HepG2 (cell line): ENCODE measurements at regions not wholly inside any gene's neighbourhood (a gene's known extent, or its start where the extent isn't known, plus 50 kb on each side); places are given as distances from the start of the nearest gene placed in this dataset.

ENCODE experiments used
- ATAC-seq: fragments of 200-7000 bp; cut with Tn5 transposase; 3 replicates; pipeline ENCODE4 v1.9.1; 2020; ENCODE audit warnings: mild to moderate bottlenecking, moderate library complexity
- BruUV-seq: library from RNA; stranded (reverse); fragments of 400-500 nt; replicated peaks from 2 replicates; lab custom pipeline; 2021; lab: Mats Ljungman, UMichigan
- CTCF ChIA-PET: fragments of 300-600 bp; formaldehyde crosslinking; extraction: SDS; loops from one replicate; lab custom pipeline; 2021; ENCODE audit warnings: low total read pairs, inconsistent platforms, low intra/inter-chr PET ratio; lab: Yijun Ruan, JAX
- POLR2A ChIA-PET: fragments of 350-600 bp; sonication (Branson Sonifier 250); formaldehyde crosslinking; loops from one replicate; lab custom pipeline; 2020; ENCODE audit warnings: antibody characterized with exemption, inconsistent platforms; lab: Yijun Ruan, JAX
- DNase-seq: peaks from one replicate; pipeline ENCODE4 v3.0.0-alpha.2; 2015; ENCODE audit warnings: low spot score
- FAIRE-seq: peaks from 3 replicates; lab custom pipeline; 2011; peaks lifted over from hg19 to GRCh38; lab: Jason Lieb, UNC
- H2AFZ ChIP-seq: one replicate; pipeline ENCODE4 v1.6.1; 2011; ENCODE audit warnings: low read length, inconsistent platforms
- H3K27ac ChIP-seq: fragments of 300-600 bp; 3 replicates; pipeline ENCODE4 v1.8.0; 2011; ENCODE audit warnings: mixed run types, mild to moderate bottlenecking, mixed read lengths, low read length, inconsistent platforms; ENCODE audit not compliant: insufficient read depth; ENCODE audit errors: extremely low read length
- H3K27me3 ChIP-seq, 2 experiments: fragments of 200-600 bp in 1 of 2; 2 replicates in 1 of 2; 3 replicates in 1 of 2; pipeline versions ENCODE4 v1.6.0 to v1.8.0; 2011; ENCODE audit warnings: low read length in 2 of 2, mild to moderate bottlenecking in 2 of 2, moderate library complexity in 2 of 2, inconsistent platforms in 1 of 2; ENCODE audit not compliant: insufficient read depth in 2 of 2, control insufficient read depth in 1 of 2
- H3K36me3 ChIP-seq, 2 experiments: fragments of 200-600 bp in 1 of 2; replicated peaks in 1 of 2; 2 replicates in 1 of 2; 3 replicates in 1 of 2; pipeline versions ENCODE4 v1.5.1 to v1.8.0; 2011; ENCODE audit warnings: low read length in 2 of 2, inconsistent platforms in 1 of 2; ENCODE audit not compliant: insufficient read depth in 2 of 2, control insufficient read depth in 1 of 2
- H3K4me1 ChIP-seq: 2 replicates; pipeline ENCODE4 v1.5.1; 2012; ENCODE audit warnings: low read length, inconsistent platforms; ENCODE audit not compliant: insufficient read depth
- H3K4me2 ChIP-seq: 2 replicates; pipeline ENCODE4 v1.6.0; 2011; ENCODE audit warnings: low read depth, low read length, inconsistent platforms
- H3K4me3 ChIP-seq, 3 experiments: fragments of 200-600 bp in 1 of 3; sonication (generic), shearing (Covaris generic) in 1 of 3; replicated peaks in 1 of 3; 2 replicates each; pipeline ENCODE4 v1.5.1; 2011 to 2016; ENCODE audit warnings: low read length in 3 of 3, inconsistent platforms in 2 of 3, low read depth in 2 of 3, mild to moderate bottlenecking in 2 of 3, control low read depth in 1 of 3, mixed read lengths in 1 of 3; ENCODE audit not compliant: insufficient read depth in 1 of 3
- H3K79me2 ChIP-seq: one replicate; pipeline ENCODE4 v1.6.1; 2011; ENCODE audit warnings: low read length, inconsistent platforms; ENCODE audit not compliant: insufficient read depth
- H3K9ac ChIP-seq: 2 replicates; pipeline ENCODE4 v1.6.0; 2011; ENCODE audit warnings: mild to moderate bottlenecking, low read depth, low read length, inconsistent platforms; ENCODE audit not compliant: insufficient read depth
- H3K9me3 ChIP-seq: 2 replicates; pipeline ENCODE4 v1.5.1; 2012; ENCODE audit warnings: mild to moderate bottlenecking, low read length
- H4K20me1 ChIP-seq: 2 replicates; pipeline ENCODE4 v1.6.0; 2011; ENCODE audit warnings: inconsistent platforms, mild to moderate bottlenecking, low read length, moderate library complexity; ENCODE audit not compliant: insufficient read depth
- ATM ChIP-seq: fragments of 450-650 bp; IDR thresholded peaks from 2 replicates; pipeline ENCODE4 v1.7.1; 2017; ENCODE audit warnings: mild to moderate bottlenecking, borderline replicate concordance
- BRD4 ChIP-seq: sonication (generic); formaldehyde crosslinking; IDR thresholded peaks from 2 replicates; pipeline ENCODE4 v1.4.0; 2020; ENCODE audit warnings: missing genetic modification reagents
- CAMTA2 ChIP-seq: sonication (generic); formaldehyde crosslinking; IDR thresholded peaks from 2 replicates; pipeline ENCODE4 v1.4.0; 2020; ENCODE audit warnings: mild to moderate bottlenecking, missing genetic modification reagents, borderline replicate concordance
- GABPB1 ChIP-seq: IDR thresholded peaks from 2 replicates; pipeline ENCODE4 v1.6.1; 2016; ENCODE audit warnings: mild to moderate bottlenecking, missing genetic modification reagents, moderate library complexity, missing compliant biosample characterization
- MLXIP ChIP-seq: sonication (generic); formaldehyde crosslinking; IDR thresholded peaks from 2 replicates; pipeline ENCODE4 v1.9.0; 2021; ENCODE audit warnings: missing genetic modification reagents, borderline replicate concordance
- SMAD9 ChIP-seq: sonication (generic); formaldehyde crosslinking; IDR thresholded peaks from 2 replicates; pipeline ENCODE4 v1.5.1; 2020; ENCODE audit warnings: mild to moderate bottlenecking, missing genetic modification reagents
- TEF ChIP-seq: sonication (generic); formaldehyde crosslinking; IDR thresholded peaks from 2 replicates; pipeline ENCODE4 v1.5.0; 2020; ENCODE audit warnings: missing genetic modification reagents
- YY1 ChIP-seq: IDR thresholded peaks from 2 replicates; pipeline ENCODE4 v1.6.1; 2011; ENCODE audit warnings: low read length, low read depth, moderate library complexity, mild to moderate bottlenecking; ENCODE audit not compliant: insufficient read depth, insufficient replicate concordance
- ZBTB46 ChIP-seq: sonication (generic); formaldehyde crosslinking; IDR thresholded peaks from 2 replicates; pipeline ENCODE4 v1.4.0; 2020; ENCODE audit warnings: mild to moderate bottlenecking, missing genetic modification reagents, borderline replicate concordance
- ZNF17 ChIP-seq: sonication (generic); formaldehyde crosslinking; IDR thresholded peaks from 2 replicates; pipeline ENCODE4 v1.5.0; 2020; ENCODE audit warnings: mild to moderate bottlenecking, missing genetic modification reagents
- ZNF891 ChIP-seq: sonication (generic); formaldehyde crosslinking; IDR thresholded peaks from 2 replicates; pipeline ENCODE4 v1.5.0; 2020; ENCODE audit warnings: mild to moderate bottlenecking, missing genetic modification reagents
- WGBS: methylation state at CpG from one replicate; pipeline ENCODE4 v1.1.6; 2017; ENCODE audit warnings: low lambda C conversion rate; 5-methylcytosine and 5-hydroxymethylcytosine counted together
- in situ Hi-C: cut with HindIII; loops from 2 replicates; pipeline ENCODE4 v1.10.0; 2017; ENCODE audit warnings: low pct_unique_long_range_greater_than_20kb; ENCODE audit not compliant: extremely low pct_ligation_motif_present
- intact Hi-C: fragments of 100-400 bp; cut with micrococcal nuclease; formaldehyde crosslinking; loops from one replicate; pipeline ENCODE4 v1.10.0; 2022; ENCODE audit not compliant: unreplicated experiment
- TF ChIP-seq, protein P1 (sequence below): IDR thresholded peaks from 2 replicates; pipeline ENCODE4 v1.6.1; 2012; ENCODE audit warnings: low read length, improper control_type of control experiment
- TF ChIP-seq, protein P2 (sequence below): sonication (generic); formaldehyde crosslinking; IDR thresholded peaks from 2 replicates; pipeline ENCODE4 v1.5.0; 2020; ENCODE audit warnings: mild to moderate bottlenecking, missing genetic modification reagents

- ATAC-seq (no peak), DNase-seq (no peak), FAIRE-seq (no peak)
- 2% methylated on average over 2 of the region's 2 CpGs for WGBS
- Histone ChIP-seq H3K36me3 (no peaks in the 10 kb centered on the region), H3K9me3 (no peaks in the 10 kb centered on the region), H3K4me1 (no peaks in the 10 kb centered on the region), H4K20me1 (no peaks in the 10 kb centered on the region), H3K9ac (no peak overlapping the region), H3K4me2 (no peak overlapping the region), H3K4me3 (no peak overlapping the region), H3K27me3 (peaks cover 0 to 8% of the 10 kb centered on the region in 2 experiments; a peak in 1 of 5 replicates), H2AFZ (no peak overlapping the region), H3K79me2 (no peaks in the 10 kb centered on the region), H3K27ac (no peak overlapping the region)
- ChIA-PET POLR2A (no interaction called here), CTCF (no interaction called here)
- no TSS peak for BruUV-seq
- intact Hi-C loops (no loop called here), in situ Hi-C loops (no loop called here)
- TF ChIP-seq TEF (CRISPR knock-in tag) (no peak), ZBTB46 (CRISPR knock-in tag) (no peak), MLXIP (no peak), CAMTA2 (CRISPR knock-in tag) (no peak), BRD4 (CRISPR knock-in tag) (no peak), ATM (no peak), GABPB1 (CRISPR knock-in tag) (no peak), SMAD9 (CRISPR knock-in tag) (no peak), YY1 (no peak), ZNF891 (no peak), ZNF17 (no peak)
- TF ChIP-seq, protein P1, sequence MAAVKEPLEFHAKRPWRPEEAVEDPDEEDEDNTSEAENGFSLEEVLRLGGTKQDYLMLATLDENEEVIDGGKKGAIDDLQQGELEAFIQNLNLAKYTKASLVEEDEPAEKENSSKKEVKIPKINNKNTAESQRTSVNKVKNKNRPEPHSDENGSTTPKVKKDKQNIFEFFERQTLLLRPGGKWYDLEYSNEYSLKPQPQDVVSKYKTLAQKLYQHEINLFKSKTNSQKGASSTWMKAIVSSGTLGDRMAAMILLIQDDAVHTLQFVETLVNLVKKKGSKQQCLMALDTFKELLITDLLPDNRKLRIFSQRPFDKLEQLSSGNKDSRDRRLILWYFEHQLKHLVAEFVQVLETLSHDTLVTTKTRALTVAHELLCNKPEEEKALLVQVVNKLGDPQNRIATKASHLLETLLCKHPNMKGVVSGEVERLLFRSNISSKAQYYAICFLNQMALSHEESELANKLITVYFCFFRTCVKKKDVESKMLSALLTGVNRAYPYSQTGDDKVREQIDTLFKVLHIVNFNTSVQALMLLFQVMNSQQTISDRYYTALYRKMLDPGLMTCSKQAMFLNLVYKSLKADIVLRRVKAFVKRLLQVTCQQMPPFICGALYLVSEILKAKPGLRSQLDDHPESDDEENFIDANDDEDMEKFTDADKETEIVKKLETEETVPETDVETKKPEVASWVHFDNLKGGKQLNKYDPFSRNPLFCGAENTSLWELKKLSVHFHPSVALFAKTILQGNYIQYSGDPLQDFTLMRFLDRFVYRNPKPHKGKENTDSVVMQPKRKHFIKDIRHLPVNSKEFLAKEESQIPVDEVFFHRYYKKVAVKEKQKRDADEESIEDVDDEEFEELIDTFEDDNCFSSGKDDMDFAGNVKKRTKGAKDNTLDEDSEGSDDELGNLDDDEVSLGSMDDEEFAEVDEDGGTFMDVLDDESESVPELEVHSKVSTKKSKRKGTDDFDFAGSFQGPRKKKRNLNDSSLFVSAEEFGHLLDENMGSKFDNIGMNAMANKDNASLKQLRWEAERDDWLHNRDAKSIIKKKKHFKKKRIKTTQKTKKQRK: no peak
- TF ChIP-seq, protein P2, sequence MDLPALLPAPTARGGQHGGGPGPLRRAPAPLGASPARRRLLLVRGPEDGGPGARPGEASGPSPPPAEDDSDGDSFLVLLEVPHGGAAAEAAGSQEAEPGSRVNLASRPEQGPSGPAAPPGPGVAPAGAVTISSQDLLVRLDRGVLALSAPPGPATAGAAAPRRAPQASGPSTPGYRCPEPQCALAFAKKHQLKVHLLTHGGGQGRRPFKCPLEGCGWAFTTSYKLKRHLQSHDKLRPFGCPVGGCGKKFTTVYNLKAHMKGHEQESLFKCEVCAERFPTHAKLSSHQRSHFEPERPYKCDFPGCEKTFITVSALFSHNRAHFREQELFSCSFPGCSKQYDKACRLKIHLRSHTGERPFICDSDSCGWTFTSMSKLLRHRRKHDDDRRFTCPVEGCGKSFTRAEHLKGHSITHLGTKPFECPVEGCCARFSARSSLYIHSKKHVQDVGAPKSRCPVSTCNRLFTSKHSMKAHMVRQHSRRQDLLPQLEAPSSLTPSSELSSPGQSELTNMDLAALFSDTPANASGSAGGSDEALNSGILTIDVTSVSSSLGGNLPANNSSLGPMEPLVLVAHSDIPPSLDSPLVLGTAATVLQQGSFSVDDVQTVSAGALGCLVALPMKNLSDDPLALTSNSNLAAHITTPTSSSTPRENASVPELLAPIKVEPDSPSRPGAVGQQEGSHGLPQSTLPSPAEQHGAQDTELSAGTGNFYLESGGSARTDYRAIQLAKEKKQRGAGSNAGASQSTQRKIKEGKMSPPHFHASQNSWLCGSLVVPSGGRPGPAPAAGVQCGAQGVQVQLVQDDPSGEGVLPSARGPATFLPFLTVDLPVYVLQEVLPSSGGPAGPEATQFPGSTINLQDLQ (CRISPR knock-in tag): no peak
These were observed 69.5 kb upstream of the TNR start for GRCh38 chr1:175812936-175813335.
